Osteocyte (in vitro differentiated cells): ENCODE measurements at regions not wholly inside any gene's neighbourhood (a gene's known extent, or its start where the extent isn't known, plus 50 kb on each side); places are given as distances from the start of the nearest gene placed in this dataset.

ENCODE experiments used
- DNase-seq: peaks from one replicate; pipeline ENCODE4 v3.0.0; 2021; ENCODE audit warnings: mixed read lengths; ENCODE audit not compliant: unreplicated experiment; ENCODE audit errors: extremely low spot score
- H3K27ac Mint-ChIP-seq: one replicate; pipeline ENCODE4 v1.8.0; 2021; ENCODE audit warnings: mild to moderate bottlenecking, mixed read lengths; ENCODE audit not compliant: unreplicated experiment
- H3K27me3 Mint-ChIP-seq: one replicate; pipeline ENCODE4 v1.8.0; 2021; ENCODE audit warnings: mixed read lengths; ENCODE audit not compliant: unreplicated experiment
- H3K36me3 Mint-ChIP-seq: one replicate; pipeline ENCODE4 v1.8.0; 2021; ENCODE audit warnings: mixed read lengths; ENCODE audit not compliant: unreplicated experiment
- H3K4me1 Mint-ChIP-seq: one replicate; pipeline ENCODE4 v1.8.0; 2021; ENCODE audit warnings: mixed read lengths; ENCODE audit not compliant: unreplicated experiment
- H3K4me3 Mint-ChIP-seq: one replicate; pipeline ENCODE4 v1.8.0; 2021; ENCODE audit warnings: mild to moderate bottlenecking, moderate library complexity, mixed read lengths; ENCODE audit not compliant: unreplicated experiment
- H3K9me3 Mint-ChIP-seq: one replicate; pipeline ENCODE4 v1.8.0; 2021; ENCODE audit warnings: mixed read lengths; ENCODE audit not compliant: unreplicated experiment
- TF ChIP-seq, protein P1 (sequence below): fragments of 200-600 bp; sonication (generic); IDR thresholded peaks from 2 replicates; pipeline ENCODE4 v1.5.0; 2021; ENCODE audit warnings: antibody characterized with exemption, mild to moderate bottlenecking, moderate library complexity

GRCh38 chr6:154611241-154611640 lies 100.8 kb upstream of the CNKSR3 start:
- H3K27me3 Mint-ChIP-seq = no peaks in the 10 kb centered on the region
- no peaks in the 10 kb centered on the region for H3K36me3 Mint-ChIP-seq
- H3K4me1 Mint-ChIP-seq = peaks cover 31% of the 10 kb centered on the region
- no peak overlapping the region for H3K4me3 Mint-ChIP-seq
- TF ChIP-seq, protein P1, sequence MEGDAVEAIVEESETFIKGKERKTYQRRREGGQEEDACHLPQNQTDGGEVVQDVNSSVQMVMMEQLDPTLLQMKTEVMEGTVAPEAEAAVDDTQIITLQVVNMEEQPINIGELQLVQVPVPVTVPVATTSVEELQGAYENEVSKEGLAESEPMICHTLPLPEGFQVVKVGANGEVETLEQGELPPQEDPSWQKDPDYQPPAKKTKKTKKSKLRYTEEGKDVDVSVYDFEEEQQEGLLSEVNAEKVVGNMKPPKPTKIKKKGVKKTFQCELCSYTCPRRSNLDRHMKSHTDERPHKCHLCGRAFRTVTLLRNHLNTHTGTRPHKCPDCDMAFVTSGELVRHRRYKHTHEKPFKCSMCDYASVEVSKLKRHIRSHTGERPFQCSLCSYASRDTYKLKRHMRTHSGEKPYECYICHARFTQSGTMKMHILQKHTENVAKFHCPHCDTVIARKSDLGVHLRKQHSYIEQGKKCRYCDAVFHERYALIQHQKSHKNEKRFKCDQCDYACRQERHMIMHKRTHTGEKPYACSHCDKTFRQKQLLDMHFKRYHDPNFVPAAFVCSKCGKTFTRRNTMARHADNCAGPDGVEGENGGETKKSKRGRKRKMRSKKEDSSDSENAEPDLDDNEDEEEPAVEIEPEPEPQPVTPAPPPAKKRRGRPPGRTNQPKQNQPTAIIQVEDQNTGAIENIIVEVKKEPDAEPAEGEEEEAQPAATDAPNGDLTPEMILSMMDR = no peak
- no peaks in the 10 kb centered on the region for H3K9me3 Mint-ChIP-seq
- no peak for DNase-seq
- H3K27ac Mint-ChIP-seq = no peak overlapping the region

DNA sequence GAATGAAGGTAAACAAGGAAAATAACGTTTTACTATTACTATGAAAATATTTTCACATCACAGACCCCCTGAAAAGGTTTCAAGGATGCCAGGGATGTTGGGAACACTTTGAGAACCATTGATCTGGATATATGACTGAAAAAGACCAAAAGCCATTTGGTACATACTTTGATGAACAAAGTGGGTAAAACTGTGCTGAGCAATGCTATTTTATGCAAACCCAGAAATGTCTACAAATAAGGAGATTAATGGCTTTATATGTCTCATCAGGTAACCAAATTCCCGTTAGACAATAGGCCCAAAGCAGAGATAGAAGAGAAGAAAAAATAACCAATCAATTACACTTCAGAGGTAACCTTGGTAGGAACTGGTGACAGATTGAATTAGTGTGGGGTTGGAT lies 101.4 kb upstream of the CNKSR3 start:
- Mint-ChIP-seq H3K36me3 (no peaks in the 10 kb centered on the region), H3K4me3 (no peak overlapping the region), H3K4me1 (peaks cover 31% of the 10 kb centered on the region), H3K27me3 (no peaks in the 10 kb centered on the region), H3K9me3 (no peaks in the 10 kb centered on the region), H3K27ac (no peak overlapping the region)
- TF ChIP-seq, protein P1 = no peak
- DNase-seq = no peak

DNA sequence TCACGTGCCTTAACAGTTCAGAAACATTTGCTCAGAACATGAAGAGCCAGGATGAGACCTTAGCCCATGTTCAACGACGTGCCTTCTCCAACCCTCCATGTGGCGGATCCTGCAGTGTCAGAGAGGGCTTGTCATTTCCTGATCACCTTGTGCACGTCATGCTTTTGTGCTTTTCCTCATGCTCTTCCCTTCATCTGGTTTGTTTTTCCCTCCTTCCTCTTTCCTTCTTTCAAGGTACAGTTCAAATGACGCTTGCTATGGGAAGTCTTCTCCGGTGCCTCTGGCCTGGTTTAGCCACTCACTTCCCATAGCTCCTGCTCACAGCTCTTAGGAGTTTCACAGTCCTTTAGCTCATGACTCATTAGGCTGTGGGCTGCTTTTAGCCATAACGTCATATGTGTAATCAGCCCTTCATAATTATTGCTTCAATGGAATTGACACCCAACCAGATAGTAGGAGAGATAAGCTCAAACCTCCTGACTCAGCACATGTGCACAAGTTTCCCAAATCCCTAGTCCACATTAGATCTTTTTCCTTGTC lies 102.7 kb upstream of the CNKSR3 start:
- TF ChIP-seq, protein P1 = no peak
- Mint-ChIP-seq H3K9me3 (no peaks in the 10 kb centered on the region), H3K4me1 (peaks cover 23% of the 10 kb centered on the region), H3K27me3 (no peaks in the 10 kb centered on the region), H3K36me3 (no peaks in the 10 kb centered on the region), H3K27ac (no peak overlapping the region), H3K4me3 (no peak overlapping the region)
- no peak for DNase-seq

- no peak overlapping the region for H3K4me3 Mint-ChIP-seq
- H3K36me3 Mint-ChIP-seq = no peaks in the 10 kb centered on the region
- TF ChIP-seq, protein P1 = no peak
- DNase-seq = no peak
- no peaks in the 10 kb centered on the region for H3K27me3 Mint-ChIP-seq
- no peaks in the 10 kb centered on the region for H3K9me3 Mint-ChIP-seq
- H3K4me1 Mint-ChIP-seq = peaks cover 23% of the 10 kb centered on the region
- no peak overlapping the region for H3K27ac Mint-ChIP-seq
Measured at GRCh38 chr6:154614101-154614500, 103.6 kb upstream of the CNKSR3 start.

GRCh38 chr6:154614641-154615040 lies 104.2 kb upstream of the CNKSR3 start:
- Mint-ChIP-seq H3K4me3 (no peak overlapping the region), H3K27ac (no peak overlapping the region), H3K4me1 (peaks cover 25% of the 10 kb centered on the region), H3K9me3 (no peaks in the 10 kb centered on the region), H3K36me3 (no peaks in the 10 kb centered on the region), H3K27me3 (no peaks in the 10 kb centered on the region)
- no peak for DNase-seq
- TF ChIP-seq, protein P1 = no peak
